ENCODE measurements at regions not wholly inside any gene's neighbourhood (a gene's known extent, or its start where the extent isn't known, plus 50 kb on each side); places are given as distances from the start of the nearest gene placed in this dataset.

DNA sequence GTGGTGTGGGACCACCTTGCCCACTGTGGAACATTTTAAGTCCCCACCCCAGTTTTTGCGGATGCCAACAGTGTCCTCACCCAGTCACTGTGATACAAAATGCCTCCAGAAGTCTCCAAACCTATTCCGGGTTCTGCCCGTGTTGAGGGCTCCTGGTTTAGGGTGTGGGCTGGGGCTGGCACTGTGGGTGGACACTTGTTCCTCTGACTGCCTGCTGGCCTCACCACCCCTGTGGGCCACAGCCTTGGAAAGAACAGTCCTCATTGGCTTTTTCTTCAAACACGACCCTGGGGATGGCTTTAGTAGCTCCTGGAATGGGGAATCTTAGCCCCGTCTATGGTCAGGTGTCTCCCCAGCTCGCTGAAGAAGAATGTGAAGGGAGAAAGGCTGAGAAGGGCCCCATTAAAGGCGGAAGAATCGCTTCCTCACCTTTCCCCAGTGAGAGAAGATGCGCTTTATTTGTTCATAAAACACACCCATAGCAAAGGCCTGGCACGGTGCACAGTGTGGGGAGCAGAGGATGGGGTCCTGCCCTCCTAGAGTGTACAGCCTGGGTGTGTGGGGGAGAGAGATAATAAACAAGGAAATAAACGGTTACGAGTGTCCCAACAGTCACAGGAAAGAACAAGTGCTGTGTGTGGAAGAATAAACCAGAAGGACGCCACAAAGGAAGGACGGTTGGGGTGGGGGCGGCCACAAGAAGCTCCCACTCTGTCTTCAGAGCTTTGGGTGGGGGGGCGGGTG, 56.3 kb upstream of the SLC22A11 start (continued):
- TF ChIP-seq, protein P1, sequence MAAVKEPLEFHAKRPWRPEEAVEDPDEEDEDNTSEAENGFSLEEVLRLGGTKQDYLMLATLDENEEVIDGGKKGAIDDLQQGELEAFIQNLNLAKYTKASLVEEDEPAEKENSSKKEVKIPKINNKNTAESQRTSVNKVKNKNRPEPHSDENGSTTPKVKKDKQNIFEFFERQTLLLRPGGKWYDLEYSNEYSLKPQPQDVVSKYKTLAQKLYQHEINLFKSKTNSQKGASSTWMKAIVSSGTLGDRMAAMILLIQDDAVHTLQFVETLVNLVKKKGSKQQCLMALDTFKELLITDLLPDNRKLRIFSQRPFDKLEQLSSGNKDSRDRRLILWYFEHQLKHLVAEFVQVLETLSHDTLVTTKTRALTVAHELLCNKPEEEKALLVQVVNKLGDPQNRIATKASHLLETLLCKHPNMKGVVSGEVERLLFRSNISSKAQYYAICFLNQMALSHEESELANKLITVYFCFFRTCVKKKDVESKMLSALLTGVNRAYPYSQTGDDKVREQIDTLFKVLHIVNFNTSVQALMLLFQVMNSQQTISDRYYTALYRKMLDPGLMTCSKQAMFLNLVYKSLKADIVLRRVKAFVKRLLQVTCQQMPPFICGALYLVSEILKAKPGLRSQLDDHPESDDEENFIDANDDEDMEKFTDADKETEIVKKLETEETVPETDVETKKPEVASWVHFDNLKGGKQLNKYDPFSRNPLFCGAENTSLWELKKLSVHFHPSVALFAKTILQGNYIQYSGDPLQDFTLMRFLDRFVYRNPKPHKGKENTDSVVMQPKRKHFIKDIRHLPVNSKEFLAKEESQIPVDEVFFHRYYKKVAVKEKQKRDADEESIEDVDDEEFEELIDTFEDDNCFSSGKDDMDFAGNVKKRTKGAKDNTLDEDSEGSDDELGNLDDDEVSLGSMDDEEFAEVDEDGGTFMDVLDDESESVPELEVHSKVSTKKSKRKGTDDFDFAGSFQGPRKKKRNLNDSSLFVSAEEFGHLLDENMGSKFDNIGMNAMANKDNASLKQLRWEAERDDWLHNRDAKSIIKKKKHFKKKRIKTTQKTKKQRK (IDR thresholded peaks at IDR 0.05; ENCODE audit: low read depth, low read length), result no peak

DNA sequence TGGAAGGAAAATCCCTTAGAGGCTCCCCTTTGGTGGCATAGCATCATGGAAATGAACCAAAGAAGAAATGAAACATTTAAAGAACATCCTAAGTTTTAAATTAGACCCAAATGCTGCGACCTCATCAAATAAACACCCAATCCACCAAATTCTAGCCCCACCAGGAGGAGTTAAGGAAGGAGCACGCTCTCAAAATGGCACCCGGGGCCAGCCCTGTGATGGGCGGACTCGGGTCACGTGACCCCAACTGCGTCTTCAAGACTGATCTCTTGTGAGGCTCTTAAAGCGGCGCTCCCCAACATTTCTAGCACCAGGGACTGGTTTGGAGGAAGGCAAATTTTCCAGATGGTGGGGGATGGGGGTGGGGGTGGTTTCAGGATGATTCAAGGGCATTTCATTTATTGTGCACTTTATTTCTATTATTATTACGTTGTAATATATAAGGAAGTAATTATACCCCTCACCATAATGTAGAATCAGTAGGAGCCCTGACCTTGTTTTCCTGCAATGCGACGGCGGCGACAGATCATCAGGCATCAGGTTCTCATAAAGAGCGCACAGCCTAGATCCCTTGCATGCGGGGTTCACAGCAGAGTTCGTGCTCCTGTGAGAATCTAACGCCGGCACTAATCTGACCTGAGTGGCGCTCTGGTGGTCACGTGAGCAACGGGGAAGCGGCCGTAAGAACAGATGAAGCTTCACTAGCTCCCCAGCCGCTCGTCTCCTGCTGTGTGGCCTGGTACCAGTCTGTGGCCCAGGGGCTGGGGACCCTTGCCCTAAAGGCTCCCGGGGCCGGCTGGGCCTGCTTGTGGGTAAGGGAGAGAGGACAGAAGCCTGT, 55.3 kb upstream of the SLC22A11 start:
- in situ Hi-C loops (cut with MboI) (no loop called here), intact Hi-C loops (cut with micrococcal nuclease; ENCODE audit: unreplicated experiment) (no loop called here)
- H3K4me2 ChIP-seq (ENCODE audit: control insufficient read depth, insufficient read depth), result no peak overlapping the region
- ATAC-seq (no peak), DNase-seq (ENCODE audit: low read depth, low spot score) (no peak), FAIRE-seq (no peak)
- no peaks in the 10 kb centered on the region for H3K36me3 ChIP-seq (ENCODE audit: control insufficient read depth in 2 of 2, insufficient read depth in 2 of 2, low read length in 1 of 2)
- H4K20me1 ChIP-seq (ENCODE audit: control insufficient read depth, insufficient read depth), result no peaks in the 10 kb centered on the region
- no peak overlapping the region for H2AFZ ChIP-seq (ENCODE audit: control insufficient read depth, low read depth, low read length)
- H3K27me3 ChIP-seq (replicated peaks in 1 of 2; ENCODE audit: control insufficient read depth in 2 of 2, insufficient read depth in 2 of 2, low read length in 1 of 2), result no peaks in the 10 kb centered on the region
- no TSS peak for BruUV-seq (replicated peaks)
- H3K9ac ChIP-seq (ENCODE audit: control insufficient read depth, insufficient read depth, low read length), result no peak overlapping the region
- ChIA-PET RAD21 (ENCODE audit: unreplicated experiment) (no interaction called here), SMC1A (ENCODE audit: uncharacterized antibody, unreplicated experiment) (no interaction called here), POLR2A (no interaction called here), CTCF (interaction anchor here (1.4 kb wide), 1 partner anchor 16 kb away, joined by 3 read pairs; no protein-coding TSS in a partner anchor)
- no peak overlapping the region for H3K4me3 ChIP-seq
- no peaks in the 10 kb centered on the region; the same call in 2 of the 3 replicates for H3K9me3 ChIP-seq (replicated peaks; ENCODE audit: control insufficient read depth, insufficient read depth, low read length)
- no peak overlapping the region for H3K27ac ChIP-seq (ENCODE audit: control insufficient read depth, insufficient read depth)
- WGBS (ENCODE audit: insufficient coverage, insufficient replicate concordance, low lambda C conversion rate, missing lambda C conversion rate), result 54% methylated on average over 26 of the region's 28 CpGs
- no peaks in the 10 kb centered on the region for H3K4me1 ChIP-seq (ENCODE audit: control insufficient read depth, insufficient read depth, low read length)
- no peaks in the 10 kb centered on the region for H3K79me2 ChIP-seq (ENCODE audit: control insufficient read depth, insufficient read depth, low read length)
- TF ChIP-seq, protein P2, sequence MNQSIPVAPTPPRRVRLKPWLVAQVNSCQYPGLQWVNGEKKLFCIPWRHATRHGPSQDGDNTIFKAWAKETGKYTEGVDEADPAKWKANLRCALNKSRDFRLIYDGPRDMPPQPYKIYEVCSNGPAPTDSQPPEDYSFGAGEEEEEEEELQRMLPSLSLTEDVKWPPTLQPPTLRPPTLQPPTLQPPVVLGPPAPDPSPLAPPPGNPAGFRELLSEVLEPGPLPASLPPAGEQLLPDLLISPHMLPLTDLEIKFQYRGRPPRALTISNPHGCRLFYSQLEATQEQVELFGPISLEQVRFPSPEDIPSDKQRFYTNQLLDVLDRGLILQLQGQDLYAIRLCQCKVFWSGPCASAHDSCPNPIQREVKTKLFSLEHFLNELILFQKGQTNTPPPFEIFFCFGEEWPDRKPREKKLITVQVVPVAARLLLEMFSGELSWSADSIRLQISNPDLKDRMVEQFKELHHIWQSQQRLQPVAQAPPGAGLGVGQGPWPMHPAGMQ (IDR thresholded peaks at IDR 0.05; ENCODE audit: borderline replicate concordance), result no peak
- 0 out of 2 replicates have a peak, but pooled peaks have one; percentile 23 for TF ChIP-seq YY1 (IDR thresholded peaks at IDR 0.05; ENCODE audit: low read depth, low read length)
- TF ChIP-seq, protein P3, sequence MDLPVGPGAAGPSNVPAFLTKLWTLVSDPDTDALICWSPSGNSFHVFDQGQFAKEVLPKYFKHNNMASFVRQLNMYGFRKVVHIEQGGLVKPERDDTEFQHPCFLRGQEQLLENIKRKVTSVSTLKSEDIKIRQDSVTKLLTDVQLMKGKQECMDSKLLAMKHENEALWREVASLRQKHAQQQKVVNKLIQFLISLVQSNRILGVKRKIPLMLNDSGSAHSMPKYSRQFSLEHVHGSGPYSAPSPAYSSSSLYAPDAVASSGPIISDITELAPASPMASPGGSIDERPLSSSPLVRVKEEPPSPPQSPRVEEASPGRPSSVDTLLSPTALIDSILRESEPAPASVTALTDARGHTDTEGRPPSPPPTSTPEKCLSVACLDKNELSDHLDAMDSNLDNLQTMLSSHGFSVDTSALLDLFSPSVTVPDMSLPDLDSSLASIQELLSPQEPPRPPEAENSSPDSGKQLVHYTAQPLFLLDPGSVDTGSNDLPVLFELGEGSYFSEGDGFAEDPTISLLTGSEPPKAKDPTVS (IDR thresholded peaks at IDR 0.05; ENCODE audit: low read depth, low read length), result no peak
- TF ChIP-seq, protein P4, sequence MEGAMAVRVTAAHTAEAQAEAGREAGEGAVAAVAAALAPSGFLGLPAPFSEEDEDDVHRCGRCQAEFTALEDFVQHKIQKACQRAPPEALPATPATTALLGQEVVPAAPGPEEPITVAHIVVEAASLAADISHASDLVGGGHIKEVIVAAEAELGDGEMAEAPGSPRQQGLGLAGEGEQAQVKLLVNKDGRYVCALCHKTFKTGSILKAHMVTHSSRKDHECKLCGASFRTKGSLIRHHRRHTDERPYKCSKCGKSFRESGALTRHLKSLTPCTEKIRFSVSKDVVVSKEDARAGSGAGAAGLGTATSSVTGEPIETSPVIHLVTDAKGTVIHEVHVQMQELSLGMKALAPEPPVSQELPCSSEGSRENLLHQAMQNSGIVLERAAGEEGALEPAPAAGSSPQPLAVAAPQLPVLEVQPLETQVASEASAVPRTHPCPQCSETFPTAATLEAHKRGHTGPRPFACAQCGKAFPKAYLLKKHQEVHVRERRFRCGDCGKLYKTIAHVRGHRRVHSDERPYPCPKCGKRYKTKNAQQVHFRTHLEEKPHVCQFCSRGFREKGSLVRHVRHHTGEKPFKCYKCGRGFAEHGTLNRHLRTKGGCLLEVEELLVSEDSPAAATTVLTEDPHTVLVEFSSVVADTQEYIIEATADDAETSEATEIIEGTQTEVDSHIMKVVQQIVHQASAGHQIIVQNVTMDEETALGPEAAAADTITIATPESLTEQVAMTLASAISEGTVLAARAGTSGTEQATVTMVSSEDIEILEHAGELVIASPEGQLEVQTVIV (IDR thresholded peaks at IDR 0.05; ENCODE audit: borderline replicate concordance, partially characterized antibody), result no peak
- TF ChIP-seq BHLHE40 (IDR thresholded peaks at IDR 0.05; ENCODE audit: borderline replicate concordance in 1 of 2, low read depth in 2 of 2, low read length in 1 of 2), result peak in 1 of 2 experiments; percentile 32; a peak in 1 of 4 replicates
- no peak for TF ChIP-seq JUND (IDR thresholded peaks at IDR 0.05; ENCODE audit: low read depth, low read length)
- no peak for TF ChIP-seq IRF4 (IDR thresholded peaks at IDR 0.05; ENCODE audit: low read depth, low read length)
- no peak for TF ChIP-seq POLR2AphosphoS2 (IDR thresholded peaks at IDR 0.05; ENCODE audit: low read depth, low read length)
- peak; percentile 69; the same call in 1 of the 2 replicates for TF ChIP-seq RAD51 (IDR thresholded peaks at IDR 0.05)
- TF ChIP-seq IKZF1 (conservative IDR thresholded peaks at IDR 0.05), result no peak

All from GM12878 (cell line).